Panc1 (cell line): ENCODE measurements at regions not wholly inside any gene's neighbourhood (a gene's known extent, or its start where the extent isn't known, plus 50 kb on each side); places are given as distances from the start of the nearest gene placed in this dataset.

Source experiments
- ATAC-seq: fragments of 200-7000 bp; cut with Tn5 transposase; 2 replicates; pipeline ENCODE4 v1.9.1; 2020; ENCODE audit warnings: mild to moderate bottlenecking, moderate library complexity
- BruUV-seq: library from RNA; stranded (reverse); fragments of 400-500 nt; replicated peaks from 2 replicates; lab custom pipeline; 2021; lab: Mats Ljungman, UMichigan
- CTCF ChIA-PET: fragments of 300-600 bp; sonication (Branson Sonifier 250); formaldehyde crosslinking; loops from one replicate; lab custom pipeline; 2022; ENCODE audit warnings: antibody characterized with exemption; lab: Charles Lee
- POLR2A ChIA-PET: fragments of 300-600 bp; sonication (Branson Sonifier 250); formaldehyde crosslinking; loops from one replicate; lab custom pipeline; 2022; ENCODE audit warnings: antibody characterized with exemption; lab: Charles Lee
- DNase-seq: peaks from one replicate; pipeline ENCODE4 v3.0.0-alpha.2; 2010; ENCODE audit warnings: low read depth, low spot score
- H3K27ac ChIP-seq: 2 replicates; pipeline ENCODE4 v1.5.1; 2011; ENCODE audit warnings: mild to moderate bottlenecking, low read length, inconsistent platforms
- H3K27me3 ChIP-seq: fragments of 200-500 bp; sonication (Bioruptor generic); 2 replicates; pipeline ENCODE4 v1.6.0; 2014; ENCODE audit warnings: low read length, inconsistent platforms; ENCODE audit not compliant: control insufficient read depth, insufficient read depth
- H3K36me3 ChIP-seq: fragments of 200-500 bp; sonication (Bioruptor generic); 2 replicates; pipeline ENCODE4 v1.5.1; 2014; ENCODE audit warnings: inconsistent platforms, mild to moderate bottlenecking, low read length, moderate library complexity; ENCODE audit not compliant: control insufficient read depth, insufficient read depth
- H3K4me1 ChIP-seq: 2 replicates; pipeline ENCODE4 v1.5.1; 2011; ENCODE audit warnings: inconsistent platforms, mild to moderate bottlenecking, low read length, moderate library complexity; ENCODE audit not compliant: control insufficient read depth, insufficient read depth
- H3K4me3 ChIP-seq, 2 experiments: 2 replicates each; pipeline ENCODE4 v1.5.1; 2011 to 2012; ENCODE audit warnings: low read depth in 2 of 2, low read length in 2 of 2, mild to moderate bottlenecking in 2 of 2, inconsistent platforms in 1 of 2, moderate library complexity in 1 of 2
- H3K9me3 ChIP-seq: fragments of 200-500 bp; sonication (Bioruptor generic); 2 replicates; pipeline ENCODE4 v1.5.1; 2014; ENCODE audit warnings: low read depth, mild to moderate bottlenecking, inconsistent platforms, low read length, moderate library complexity; ENCODE audit not compliant: control insufficient read depth, insufficient read depth
- CTCF ChIP-seq: fragments of 450-650 bp; IDR thresholded peaks from 2 replicates; pipeline ENCODE4 v1.5.1; 2017; ENCODE audit warnings: mild to moderate bottlenecking
- POLR2AphosphoS5 ChIP-seq: IDR thresholded peaks from 2 replicates; pipeline ENCODE4 v1.6.1; 2012; ENCODE audit warnings: mild to moderate bottlenecking, low read depth, low read length, moderate library complexity
- REST ChIP-seq, 2 experiments: IDR thresholded peaks; 2 replicates each; pipeline ENCODE4 v1.6.1; 2011 to 2012; ENCODE audit warnings: low read depth in 2 of 2, control low read depth in 1 of 2, low read length in 1 of 2, mild to moderate bottlenecking in 1 of 2, moderate library complexity in 1 of 2; ENCODE audit not compliant: insufficient read depth in 1 of 2
- SIN3A ChIP-seq: IDR thresholded peaks from 2 replicates; pipeline ENCODE4 v1.6.1; 2012; ENCODE audit warnings: low read depth, mild to moderate bottlenecking, low read length, moderate library complexity, borderline replicate concordance; ENCODE audit not compliant: insufficient read depth
- TCF7L2 ChIP-seq: IDR thresholded peaks from 2 replicates; pipeline ENCODE4 v1.6.1; 2011; ENCODE audit warnings: mild to moderate bottlenecking, low read depth, low read length, inconsistent platforms
- in situ Hi-C: cut with HindIII; loops from 2 replicates; pipeline ENCODE4 v1.10.0; 2016; ENCODE audit warnings: low sequenced_read_pairs, low pct_unique_long_range_greater_than_20kb
- intact Hi-C: fragments of 100-400 bp; cut with micrococcal nuclease; formaldehyde crosslinking; loops from one replicate; pipeline ENCODE4 v1.10.0; 2022; ENCODE audit not compliant: unreplicated experiment

- H3K27me3 ChIP-seq = no peaks in the 10 kb centered on the region
- no peaks in the 10 kb centered on the region for H3K4me1 ChIP-seq
- ATAC-seq = no peak
- H3K4me3 ChIP-seq = no peak overlapping the region
- no peaks in the 10 kb centered on the region for H3K9me3 ChIP-seq
- ChIA-PET CTCF (no interaction called here), POLR2A (no interaction called here)
- in situ Hi-C loops = no loop called here
- intact Hi-C loops = no loop called here
- TF ChIP-seq SIN3A (no peak), CTCF (no peak), TCF7L2 (no peak)
- no peak overlapping the region for H3K27ac ChIP-seq
- H3K36me3 ChIP-seq = no peaks in the 10 kb centered on the region
- BruUV-seq = no TSS peak
- no peak for DNase-seq
These were observed 61.5 kb upstream of the GATB start for GRCh38 chr4:151822331-151822730.

- no peaks in the 10 kb centered on the region for H3K4me1 ChIP-seq
- ChIA-PET POLR2A (no interaction called here), CTCF (no interaction called here)
- no peak overlapping the region for H3K27ac ChIP-seq
- no peaks in the 10 kb centered on the region for H3K36me3 ChIP-seq
- no peak for ATAC-seq
- H3K9me3 ChIP-seq = no peaks in the 10 kb centered on the region
- no peak for TF ChIP-seq REST (IDR thresholded peaks at IDR 0.05; ENCODE audit: insufficient read depth in 1 of 2, low read depth in 2 of 2, low read length in 1 of 2)
- no peak for TF ChIP-seq TCF7L2
- no peak for TF ChIP-seq SIN3A
- no peak for TF ChIP-seq POLR2AphosphoS5
- TF ChIP-seq CTCF = no peak
- H3K27me3 ChIP-seq = no peaks in the 10 kb centered on the region
- intact Hi-C loops = no loop called here
- in situ Hi-C loops = no loop called here
- no TSS peak for BruUV-seq
- no peak for DNase-seq
- no peak overlapping the region for H3K4me3 ChIP-seq
These were observed 59.2 kb upstream of the GATB start for GRCh38 chr4:151820004-151820403.

DNA sequence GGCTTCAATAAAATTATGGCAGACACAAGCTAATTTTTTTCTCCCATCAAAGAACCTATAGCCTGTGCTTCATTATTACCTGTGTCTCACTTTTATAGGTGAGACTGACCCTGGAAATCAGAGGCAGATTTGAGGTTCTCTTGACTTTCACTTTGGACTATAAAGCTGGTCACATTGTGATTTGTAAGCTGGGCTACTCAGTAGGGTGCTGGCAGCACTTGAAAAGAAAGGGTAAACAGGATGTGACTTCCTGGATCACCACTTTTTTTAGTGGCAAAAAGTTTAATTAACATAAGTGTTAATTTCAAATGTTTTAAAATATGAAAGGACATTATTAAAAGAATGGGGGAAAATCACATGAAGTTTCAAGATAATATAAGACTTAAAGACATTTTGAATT, 50.6 kb upstream of the GATB start:
- ATAC-seq (no peak), DNase-seq (no peak)
- Histone ChIP-seq H3K4me1 (no peaks in the 10 kb centered on the region), H3K27ac (no peak overlapping the region), H3K36me3 (no peaks in the 10 kb centered on the region), H3K4me3 (no peak overlapping the region), H3K9me3 (no peaks in the 10 kb centered on the region), H3K27me3 (no peaks in the 10 kb centered on the region)
- POLR2A ChIA-PET = no interaction called here
- CTCF ChIA-PET = no interaction called here
- no TSS peak for BruUV-seq
- intact Hi-C loops (no loop called here), in situ Hi-C loops (no loop called here)
- no peak for TF ChIP-seq TCF7L2
- TF ChIP-seq REST (IDR thresholded peaks at IDR 0.05; ENCODE audit: insufficient read depth in 1 of 2, low read depth in 2 of 2, low read length in 1 of 2) = no peak
- no peak for TF ChIP-seq SIN3A
- TF ChIP-seq CTCF = no peak
- TF ChIP-seq POLR2AphosphoS5 = no peak
